Type B pancreatic cell (in vitro differentiated cells): ENCODE measurements at regions not wholly inside any gene's neighbourhood (a gene's known extent, or its start where the extent isn't known, plus 50 kb on each side); places are given as distances from the start of the nearest gene placed in this dataset.

Experiments used
- DNase-seq: peaks from one replicate; pipeline ENCODE4 v3.0.0; 2021; ENCODE audit warnings: mixed read lengths; ENCODE audit not compliant: unreplicated experiment; ENCODE audit errors: extremely low spot score
- H3K27ac Mint-ChIP-seq: 2 replicates; pipeline ENCODE4 v1.8.0; 2021; ENCODE audit warnings: mild to moderate bottlenecking, mixed read lengths
- H3K27me3 Mint-ChIP-seq: 2 replicates; pipeline ENCODE4 v1.8.0; 2021; ENCODE audit warnings: mixed read lengths
- H3K36me3 Mint-ChIP-seq: 2 replicates; pipeline ENCODE4 v1.8.0; 2021; ENCODE audit warnings: mixed read lengths
- H3K4me1 Mint-ChIP-seq: one replicate; pipeline ENCODE4 v1.8.0; 2021; ENCODE audit warnings: mixed read lengths; ENCODE audit not compliant: unreplicated experiment
- H3K4me3 Mint-ChIP-seq: 2 replicates; pipeline ENCODE4 v1.8.0; 2021; ENCODE audit warnings: mild to moderate bottlenecking, mixed read lengths
- H3K9me3 Mint-ChIP-seq: 2 replicates; pipeline ENCODE4 v1.8.0; 2021; ENCODE audit warnings: mixed read lengths
- CTCF ChIP-seq: fragments of 200-600 bp; sonication (generic); conservative IDR thresholded peaks from 2 replicates; pipeline ENCODE4 v1.5.0; 2021; ENCODE audit warnings: antibody characterized with exemption, mild to moderate bottlenecking

- H3K4me3 Mint-ChIP-seq, result no peak overlapping the region
- no peaks in the 10 kb centered on the region for H3K4me1 Mint-ChIP-seq
- no peak overlapping the region for H3K27ac Mint-ChIP-seq
- TF ChIP-seq CTCF, result no peak
- peaks cover 4% of the 10 kb centered on the region for H3K27me3 Mint-ChIP-seq
- H3K36me3 Mint-ChIP-seq, result no peaks in the 10 kb centered on the region
- no peak for DNase-seq
- no peaks in the 10 kb centered on the region for H3K9me3 Mint-ChIP-seq
Observed at GRCh38 chr18:51997129-51997528, 342.9 kb upstream of the DCC start.

- DNase-seq, result no peak
- no peaks in the 10 kb centered on the region for H3K9me3 Mint-ChIP-seq
- H3K27me3 Mint-ChIP-seq, result peaks cover 4% of the 10 kb centered on the region
- H3K4me1 Mint-ChIP-seq, result no peaks in the 10 kb centered on the region
- no peak for TF ChIP-seq CTCF
- H3K4me3 Mint-ChIP-seq, result no peak overlapping the region
- no peak overlapping the region for H3K27ac Mint-ChIP-seq
- no peaks in the 10 kb centered on the region for H3K36me3 Mint-ChIP-seq
Observed at GRCh38 chr18:51998066-51998465, 341.9 kb upstream of the DCC start.

GRCh38 chr18:51998711-51999110 is 341.3 kb upstream of the DCC start:
- Mint-ChIP-seq H3K4me3 (no peak overlapping the region), H3K9me3 (no peaks in the 10 kb centered on the region), H3K27ac (no peak overlapping the region), H3K27me3 (peaks cover 4% of the 10 kb centered on the region), H3K36me3 (no peaks in the 10 kb centered on the region), H3K4me1 (no peaks in the 10 kb centered on the region)
- no peak for TF ChIP-seq CTCF
- no peak for DNase-seq

- H3K27ac Mint-ChIP-seq, result no peak overlapping the region
- TF ChIP-seq CTCF, result no peak
- peaks cover 4% of the 10 kb centered on the region for H3K27me3 Mint-ChIP-seq
- no peaks in the 10 kb centered on the region for H3K9me3 Mint-ChIP-seq
- H3K4me3 Mint-ChIP-seq, result no peak overlapping the region
- H3K4me1 Mint-ChIP-seq, result no peaks in the 10 kb centered on the region
- DNase-seq, result no peak
- no peaks in the 10 kb centered on the region for H3K36me3 Mint-ChIP-seq
Observed at GRCh38 chr18:51999351-51999750, 340.6 kb upstream of the DCC start.

GRCh38 chr18:52000435-52000834 is 339.6 kb upstream of the DCC start:
- no peak for TF ChIP-seq CTCF
- no peak overlapping the region for H3K4me3 Mint-ChIP-seq
- H3K36me3 Mint-ChIP-seq, result no peaks in the 10 kb centered on the region
- H3K27ac Mint-ChIP-seq, result no peak overlapping the region
- no peaks in the 10 kb centered on the region for H3K4me1 Mint-ChIP-seq
- no peak for DNase-seq
- no peaks in the 10 kb centered on the region for H3K9me3 Mint-ChIP-seq
- H3K27me3 Mint-ChIP-seq, result peaks cover 4% of the 10 kb centered on the region

- no peak overlapping the region for H3K27ac Mint-ChIP-seq
- no peak for DNase-seq
- TF ChIP-seq CTCF, result no peak
Observed at GRCh38 chr18:52001106-52001505, 338.9 kb upstream of the DCC start.

More at GRCh38 chr18:52001106-52001505, 338.9 kb upstream of the DCC start:
- peaks cover under 1% of the 10 kb centered on the region for H3K27me3 Mint-ChIP-seq
- no peaks in the 10 kb centered on the region for H3K4me1 Mint-ChIP-seq
- H3K36me3 Mint-ChIP-seq, result no peaks in the 10 kb centered on the region
- no peaks in the 10 kb centered on the region for H3K9me3 Mint-ChIP-seq
- no peak overlapping the region for H3K4me3 Mint-ChIP-seq
